HCT116 (cell line): ENCODE measurements at regions not wholly inside any gene's neighbourhood (a gene's known extent, or its start where the extent isn't known, plus 50 kb on each side); places are given as distances from the start of the nearest gene placed in this dataset.

Experiments used
- ATAC-seq: fragments of 200-7000 bp; cut with Tn5 transposase; 2 replicates; pipeline ENCODE4 v1.9.1; 2020; ENCODE audit warnings: mild to moderate bottlenecking, moderate library complexity
- BruUV-seq: library from RNA; stranded (reverse); fragments of 400-500 nt; replicated peaks from 2 replicates; lab custom pipeline; 2021; lab: Mats Ljungman, UMichigan
- CTCF ChIA-PET: fragments of 300-600 bp; sonication (Branson Sonifier 250); formaldehyde crosslinking; loops from one replicate; lab custom pipeline; 2021; ENCODE audit warnings: antibody characterized with exemption; lab: Charles Lee
- POLR2A ChIA-PET: fragments of 300-600, 350-600 bp; sonication (Branson Sonifier 250); formaldehyde crosslinking; loops from one replicate; lab custom pipeline; 2021; ENCODE audit warnings: antibody characterized with exemption; lab: Charles Lee
- RAD21 ChIA-PET, 2 experiments: fragments of 300-600 bp; sonication (Branson Sonifier 250); formaldehyde crosslinking; loops; one replicate each; lab custom pipeline; 2023; ENCODE audit warnings: low total read pairs in 2 of 2; ENCODE audit not compliant: uncharacterized antibody in 2 of 2, unreplicated experiment in 2 of 2, low non-redundant PET in 1 of 2; lab: Charles Lee
- DNase-seq: peaks from one replicate; pipeline ENCODE4 v3.0.0-alpha.2; 2010; ENCODE audit warnings: low read depth, low spot score
- H2AFZ ChIP-seq: fragments of 200-600 bp; shearing (Covaris generic), sonication (generic); 2 replicates; pipeline ENCODE4 v1.6.1; 2017; ENCODE audit warnings: low read depth, mixed run types, mixed read lengths, antibody characterized with exemption, low read length; ENCODE audit not compliant: poor library complexity, severe bottlenecking
- H3K27ac ChIP-seq: 2 replicates; pipeline ENCODE4 v1.5.1; 2012; ENCODE audit warnings: low read depth, low read length
- H3K27me3 ChIP-seq: fragments of 200-600 bp; sonication (generic); 2 replicates; pipeline ENCODE4 v1.6.1; 2016; ENCODE audit warnings: mixed run types, low read length, mixed read lengths; ENCODE audit not compliant: insufficient read depth
- H3K36me3 ChIP-seq, 2 experiments: fragments of 200-500 bp in 1 of 2; fragments of 200-600 bp in 1 of 2; sonication (Bioruptor generic) in 1 of 2; sonication (generic) in 1 of 2; 2 replicates each; pipeline versions ENCODE4 v1.5.1 to v1.6.1; 2014 to 2016; ENCODE audit warnings: low read length in 2 of 2, inconsistent platforms in 1 of 2, mixed read lengths in 1 of 2, mixed run types in 1 of 2; ENCODE audit not compliant: insufficient read depth in 2 of 2, control insufficient read depth in 1 of 2
- H3K4me1 ChIP-seq, 2 experiments: fragments of 200-600 bp in 1 of 2; sonication (generic) in 1 of 2; 2 replicates each; pipeline versions ENCODE4 v1.5.1 to v1.6.1; 2012 to 2017; ENCODE audit warnings: low read length in 2 of 2, inconsistent platforms in 1 of 2, mild to moderate bottlenecking in 1 of 2, mixed read lengths in 1 of 2, mixed run types in 1 of 2, moderate library complexity in 1 of 2; ENCODE audit not compliant: insufficient read depth in 2 of 2, control insufficient read depth in 1 of 2
- H3K4me2 ChIP-seq: fragments of 200-600 bp; sonication (generic); 2 replicates; pipeline ENCODE4 v1.6.1; 2017; ENCODE audit warnings: mixed run types, low read length, mixed read lengths
- H3K4me3 ChIP-seq, 2 experiments: fragments of 200-600 bp in 1 of 2; sonication (generic) in 1 of 2; replicated peaks in 1 of 2; 2 replicates each; pipeline ENCODE4 v1.5.1; 2011 to 2016; ENCODE audit warnings: low read length in 2 of 2, control low read depth in 1 of 2, low read depth in 1 of 2, mild to moderate bottlenecking in 1 of 2, mixed read lengths in 1 of 2, mixed run types in 1 of 2
- H3K79me2 ChIP-seq: fragments of 200-600 bp; sonication (generic); 2 replicates; pipeline ENCODE4 v1.6.1; 2017; ENCODE audit warnings: mild to moderate bottlenecking, mixed run types, low read length, moderate library complexity, mixed read lengths; ENCODE audit not compliant: insufficient read depth
- H3K9ac ChIP-seq: fragments of 200-600 bp; sonication (generic); 2 replicates; pipeline ENCODE4 v1.6.1; 2016; ENCODE audit warnings: low read length, mixed read lengths
- H3K9me2 ChIP-seq: fragments of 200-600 bp; sonication (generic), shearing (Covaris generic); 2 replicates; pipeline ENCODE4 v1.6.1; 2017; ENCODE audit warnings: mixed run types, mild to moderate bottlenecking, moderate library complexity; ENCODE audit not compliant: insufficient read depth
- H3K9me3 ChIP-seq, 2 experiments: fragments of 200-500 bp in 1 of 2; fragments of 200-600 bp in 1 of 2; sonication (Bioruptor generic) in 1 of 2; sonication (generic) in 1 of 2; 2 replicates each; pipeline ENCODE4 v1.6.1; 2014 to 2017; ENCODE audit warnings: low read length in 2 of 2, mixed read lengths in 2 of 2, inconsistent platforms in 1 of 2, low read depth in 1 of 2, mild to moderate bottlenecking in 1 of 2, mixed run types in 1 of 2, moderate library complexity in 1 of 2; ENCODE audit not compliant: control insufficient read depth in 1 of 2, insufficient read depth in 1 of 2
- H4K20me1 ChIP-seq: fragments of 200-600 bp; sonication (generic), shearing (Covaris generic); 2 replicates; pipeline ENCODE4 v1.6.1; 2017; ENCODE audit warnings: mixed run types, mild to moderate bottlenecking, moderate library complexity; ENCODE audit not compliant: insufficient read depth
- EZH2phosphoT487 ChIP-seq: fragments of 200-600 bp; IDR thresholded peaks from 2 replicates; pipeline ENCODE4 v1.6.1; 2018; ENCODE audit warnings: antibody characterized with exemption, borderline replicate concordance
- JUND ChIP-seq: IDR thresholded peaks from 2 replicates; pipeline ENCODE4 v1.6.1; 2012
- RAD21 ChIP-seq: IDR thresholded peaks from 2 replicates; pipeline ENCODE4 v1.6.1; 2012; ENCODE audit warnings: low read depth, mild to moderate bottlenecking
- TCF7L2 ChIP-seq: IDR thresholded peaks from 2 replicates; pipeline ENCODE4 v1.7.0; 2011; ENCODE audit warnings: borderline replicate concordance, inconsistent platforms; ENCODE audit not compliant: insufficient read depth, insufficient read length; ENCODE audit errors: extremely low read depth
- intact Hi-C: fragments of 100-400 bp; cut with micrococcal nuclease; formaldehyde crosslinking; loops from 2 replicates; pipeline ENCODE4 v1.10.0; 2022

DNA sequence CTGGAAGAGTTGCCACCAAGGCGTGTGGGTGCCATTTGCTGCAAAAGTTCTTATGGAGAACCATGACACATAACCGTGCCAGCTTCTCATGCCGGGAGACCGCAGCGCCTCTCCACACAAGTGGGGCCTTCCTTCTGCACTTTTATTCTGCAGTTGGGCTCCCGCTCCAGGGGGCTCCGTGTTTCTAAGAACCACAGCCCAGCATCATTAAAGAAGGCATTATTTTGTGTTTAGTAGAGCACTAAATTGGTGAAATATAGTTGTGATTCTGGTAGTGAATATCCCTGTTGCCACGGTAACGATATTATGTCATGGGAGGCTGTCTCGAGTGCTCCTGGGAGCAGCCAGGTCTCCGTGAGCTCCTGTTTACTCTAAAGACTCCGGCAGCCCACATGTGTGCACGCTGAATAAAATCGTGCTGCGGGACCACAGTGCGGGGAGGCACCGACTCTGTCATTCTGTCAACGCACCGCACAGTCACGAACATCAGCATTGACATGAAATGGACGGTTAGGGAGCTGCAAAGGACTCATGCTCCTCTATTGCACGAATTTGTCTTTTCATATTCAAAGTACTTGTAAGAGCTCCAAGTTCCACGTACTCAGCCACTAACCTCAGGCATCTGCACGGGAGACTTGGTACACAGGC lies 68.8 kb upstream of the PITRM1 start:
- TF ChIP-seq TCF7L2 (no peak), JUND (no peak)
- ChIA-PET RAD21 (no interaction called here), CTCF (no interaction called here), POLR2A (no interaction called here)
- ATAC-seq (no peak), DNase-seq (no peak)
- Histone ChIP-seq H3K4me2 (no peak overlapping the region), H2AFZ (no peak overlapping the region), H3K27ac (no peak overlapping the region), H3K36me3 (no peaks in the 10 kb centered on the region), H3K27me3 (no peaks in the 10 kb centered on the region), H4K20me1 (no peaks in the 10 kb centered on the region), H3K9ac (no peak overlapping the region), H3K4me1 (no peaks in the 10 kb centered on the region), H3K79me2 (no peaks in the 10 kb centered on the region), H3K9me2 (no peaks in the 10 kb centered on the region), H3K4me3 (no peak overlapping the region), H3K9me3 (no peaks in the 10 kb centered on the region)
- no TSS peak for BruUV-seq
- intact Hi-C loops, result no loop called here

DNA sequence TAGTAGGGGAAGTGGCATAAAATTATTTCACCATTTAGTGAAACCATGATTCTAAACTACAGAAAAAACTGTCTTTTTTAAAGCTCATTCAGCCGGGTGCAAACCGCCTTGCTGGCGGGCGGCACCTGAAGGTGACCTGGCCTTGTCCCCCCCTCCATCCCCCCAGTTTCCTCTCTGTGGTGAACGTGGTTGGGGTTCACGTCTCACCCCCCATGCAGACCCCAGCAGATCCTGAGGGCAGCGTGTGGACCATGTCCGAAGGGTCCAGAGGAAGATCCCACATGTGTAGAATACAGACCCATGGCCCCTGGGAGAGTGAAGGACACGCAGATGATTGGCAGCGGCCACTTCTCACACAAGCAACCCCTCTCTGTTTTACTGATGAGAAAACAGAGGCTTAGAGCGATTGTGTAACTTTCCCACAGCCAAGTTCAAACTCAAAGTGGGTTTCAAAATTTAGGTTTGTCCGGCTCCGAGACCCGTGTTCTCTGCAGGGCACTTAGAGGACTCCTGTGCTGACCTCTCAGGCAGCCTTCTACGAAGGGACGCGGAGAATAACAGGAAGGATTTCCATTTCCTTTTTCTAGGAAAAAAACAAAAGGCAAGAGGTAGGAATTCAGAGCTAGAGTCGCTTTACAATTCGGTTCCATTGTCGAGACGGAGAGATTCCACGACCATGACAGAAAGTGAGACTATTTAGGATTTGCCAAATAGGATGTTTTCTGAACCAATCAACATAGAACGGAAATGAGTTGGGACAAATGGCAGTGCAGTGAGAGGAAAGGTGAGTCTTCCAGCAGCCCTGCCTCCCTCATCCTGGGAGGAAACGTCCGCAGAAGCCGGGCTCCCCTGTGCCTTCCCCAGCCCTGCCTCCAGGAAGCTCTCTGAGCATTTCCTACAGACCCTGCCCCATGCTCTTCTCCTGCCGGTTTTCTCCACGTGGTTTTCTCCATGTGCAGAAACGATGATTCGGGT lies 67.6 kb upstream of the PITRM1 start:
- Histone ChIP-seq H3K36me3 (no peaks in the 10 kb centered on the region), H3K9me2 (no peaks in the 10 kb centered on the region), H3K27me3 (no peaks in the 10 kb centered on the region), H3K9me3 (no peaks in the 10 kb centered on the region), H2AFZ (no peak overlapping the region), H3K9ac (no peak overlapping the region), H3K4me2 (no peak overlapping the region), H4K20me1 (no peaks in the 10 kb centered on the region), H3K79me2 (no peaks in the 10 kb centered on the region), H3K4me3 (no peak overlapping the region), H3K27ac (no peak overlapping the region), H3K4me1 (no peaks in the 10 kb centered on the region)
- no TSS peak for BruUV-seq
- DNase-seq (no peak), ATAC-seq (peak; percentile 12; the same call in 1 of the 2 replicates)
- ChIA-PET CTCF (interaction anchor here (0.6 to 0.7 kb wide), 2 partner anchors 43 to 48 kb away, joined by 3 read pairs; no protein-coding TSS in a partner anchor), POLR2A (no interaction called here), RAD21 (no interaction called here)
- TF ChIP-seq RAD21 (no peak), TCF7L2 (no peak), EZH2phosphoT487 (no peak)
- intact Hi-C loops, result loop anchor here (1.0 to 5.0 kb wide), 4 partner anchors 537 to 1527 kb away; no protein-coding TSS in a partner anchor
